NCI-H82 (cell line): ENCODE measurements at regions not wholly inside any gene's neighbourhood (a gene's known extent, or its start where the extent isn't known, plus 50 kb on each side); places are given as distances from the start of the nearest gene placed in this dataset.
A peak's percentile ranks its signal among the peaks of the same experiment; 100 is the strongest.
"Not testable (repeated sequence)": the region's sequence is repeated elsewhere in the genome, so short reads cannot be mapped to it uniquely, and the experiment has no call there.

Experiments used
- DNase-seq: peaks from one replicate; lab custom pipeline; 2025; lab: John Stamatoyannopoulos, UW

DNA sequence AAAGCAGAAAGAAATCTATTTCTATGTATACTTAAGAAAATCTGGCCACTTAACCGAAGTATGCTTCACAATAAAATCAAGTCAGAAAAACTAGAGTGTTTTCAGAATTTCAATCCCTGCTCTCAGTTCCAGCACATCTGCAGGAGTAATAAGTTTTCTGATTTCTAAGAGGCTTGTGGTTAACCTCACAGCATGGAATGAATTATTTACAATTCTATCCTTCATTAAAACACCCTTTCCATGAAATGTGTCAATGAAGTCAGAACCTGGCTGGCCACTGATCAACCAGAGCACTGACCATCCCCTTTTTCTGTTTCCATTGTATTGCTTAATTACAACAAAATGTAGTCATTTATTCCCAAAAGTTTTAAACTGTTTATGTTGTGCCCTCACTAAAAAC, 781.4 kb upstream of the INTU start:
- DNase-seq, result no peak

- no peak for DNase-seq
These were observed 779.0 kb upstream of the INTU start for GRCh38 chr4:126853715-126854114.

- DNase-seq, result no peak
These were observed 775.9 kb upstream of the INTU start for GRCh38 chr4:126856906-126857305.

DNA sequence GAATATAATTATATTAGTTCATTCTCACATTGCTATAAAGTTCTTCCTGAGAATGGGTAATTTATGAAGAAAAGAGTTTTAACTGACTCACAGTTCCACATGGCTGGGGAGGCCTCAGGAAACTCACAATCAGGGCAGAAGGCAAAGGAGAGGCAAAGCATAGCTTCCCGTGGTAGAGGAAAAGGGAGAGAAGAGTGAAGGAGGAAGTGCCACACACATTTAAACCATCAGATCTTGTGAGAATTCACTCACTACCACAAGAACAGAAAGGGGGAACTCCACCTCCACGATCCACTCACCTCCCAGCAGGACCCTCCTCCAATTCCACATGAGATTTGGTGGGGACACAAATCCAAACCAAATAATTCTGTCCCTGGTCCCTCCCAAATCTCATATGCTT, 773.4 kb upstream of the INTU start:
- DNase-seq, result no peak

- no peak for DNase-seq
These were observed 772.9 kb upstream of the INTU start for GRCh38 chr4:126859872-126860271.

DNA sequence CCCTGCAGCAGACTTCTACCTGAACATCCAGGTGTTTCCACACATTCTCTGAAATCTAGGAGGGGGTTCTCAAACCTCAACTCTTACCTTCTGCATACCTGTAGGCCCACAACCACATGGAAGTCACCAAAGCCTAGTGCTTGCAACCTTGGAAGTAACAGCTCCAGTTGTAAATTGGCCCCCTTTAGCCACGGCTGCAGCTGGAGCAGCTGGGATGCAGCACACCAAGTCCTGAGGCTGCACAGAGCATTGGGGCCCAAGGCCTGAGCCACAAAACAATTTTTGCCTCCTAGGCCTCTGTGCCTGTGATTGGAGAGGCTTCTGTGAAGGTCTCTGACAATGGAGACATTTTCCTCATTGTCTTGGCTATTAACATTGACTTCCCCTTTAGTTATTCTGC, 772.4 kb upstream of the INTU start:
- no peak for DNase-seq

GRCh38 chr4:126869967-126870366, 762.8 kb upstream of the INTU start:
- no peak for DNase-seq

DNA sequence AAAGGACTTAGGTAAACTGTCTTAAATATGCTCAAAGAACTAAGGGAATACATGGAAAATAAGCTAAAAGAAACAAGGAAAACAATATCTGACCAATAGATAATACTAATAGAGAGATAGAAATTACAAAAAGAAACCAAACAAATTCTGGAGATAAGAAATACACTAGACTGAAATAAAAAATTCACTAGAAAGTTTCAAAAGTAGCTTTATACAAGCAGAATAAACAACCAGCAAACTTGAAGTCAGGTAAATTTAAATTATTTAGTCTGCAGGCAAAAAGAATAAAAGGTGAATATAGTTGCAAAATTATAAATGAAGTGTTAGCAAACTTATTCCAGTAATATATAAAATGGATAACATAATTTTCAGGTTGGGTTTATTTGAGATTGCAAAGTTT, 760.9 kb upstream of the INTU start:
- DNase-seq, result no peak

DNA sequence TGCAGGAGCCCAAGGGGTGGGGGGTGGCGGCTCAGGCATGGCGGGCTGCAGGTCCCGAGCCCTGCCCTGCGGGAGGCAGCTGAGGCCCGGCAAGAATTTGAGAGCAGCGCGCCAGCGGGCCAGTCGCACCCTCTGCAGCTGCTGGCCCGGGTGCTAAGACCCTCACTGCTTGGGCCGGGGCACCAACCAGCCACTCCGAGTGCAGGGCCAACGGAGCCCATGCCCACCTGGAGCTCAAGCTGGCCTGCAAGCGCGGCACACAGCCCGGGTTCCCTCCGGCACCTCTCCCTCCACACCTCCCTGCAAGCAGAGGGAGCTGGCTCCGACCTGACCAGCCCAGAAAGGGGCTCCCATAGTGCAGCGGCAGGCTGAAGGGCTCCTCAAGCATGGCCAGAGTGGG, 758.2 kb upstream of the INTU start:
- no peak for DNase-seq

- DNase-seq, result no peak
These were observed 743.8 kb upstream of the INTU start for GRCh38 chr4:126888968-126889367.

DNA sequence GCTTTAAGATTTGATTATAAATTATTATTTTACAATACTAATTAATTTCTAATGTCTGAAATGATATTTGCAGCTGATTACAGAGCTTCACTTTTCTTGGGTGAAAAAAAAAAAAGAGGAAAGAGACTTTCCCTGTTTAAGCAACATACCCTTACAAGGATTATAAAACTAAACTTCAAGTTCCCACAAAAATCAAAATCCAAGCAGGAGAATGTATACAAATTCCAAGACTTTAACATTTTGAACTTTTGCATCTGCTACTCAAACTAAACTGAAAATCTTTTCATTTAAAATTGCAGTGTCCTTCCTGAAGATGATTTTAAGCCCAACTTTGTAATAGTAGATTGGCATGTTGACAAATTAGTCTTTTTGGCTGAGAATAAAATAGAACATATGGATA, 742.4 kb upstream of the INTU start:
- no peak for DNase-seq

DNA sequence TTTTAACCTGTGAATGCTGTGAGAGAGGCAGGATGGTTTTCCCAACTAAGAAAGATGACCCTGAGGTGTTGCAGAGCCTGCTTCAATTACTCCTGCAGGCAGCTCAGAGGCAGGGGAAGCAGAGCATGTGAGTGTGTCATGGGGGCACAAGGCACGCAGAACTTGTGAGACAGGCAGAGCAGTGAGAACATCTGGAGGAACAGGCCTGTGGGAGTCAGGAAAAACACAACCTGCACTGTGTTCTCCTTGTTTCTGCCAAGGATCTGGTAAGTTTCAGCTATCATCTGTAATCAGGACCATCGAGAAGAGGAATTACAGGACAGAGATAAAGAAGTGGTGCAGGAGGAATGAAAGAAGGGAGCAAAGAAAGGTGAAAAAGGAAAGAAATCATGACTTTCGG, 741.8 kb upstream of the INTU start:
- DNase-seq, result no peak

GRCh38 chr4:126894963-126895362, 737.8 kb upstream of the INTU start:
- no peak for DNase-seq

GRCh38 chr4:126895988-126896570, 736.7 kb upstream of the INTU start:
- DNase-seq, result no peak

GRCh38 chr4:126897038-126897437, 735.7 kb upstream of the INTU start:
- no peak for DNase-seq

DNA sequence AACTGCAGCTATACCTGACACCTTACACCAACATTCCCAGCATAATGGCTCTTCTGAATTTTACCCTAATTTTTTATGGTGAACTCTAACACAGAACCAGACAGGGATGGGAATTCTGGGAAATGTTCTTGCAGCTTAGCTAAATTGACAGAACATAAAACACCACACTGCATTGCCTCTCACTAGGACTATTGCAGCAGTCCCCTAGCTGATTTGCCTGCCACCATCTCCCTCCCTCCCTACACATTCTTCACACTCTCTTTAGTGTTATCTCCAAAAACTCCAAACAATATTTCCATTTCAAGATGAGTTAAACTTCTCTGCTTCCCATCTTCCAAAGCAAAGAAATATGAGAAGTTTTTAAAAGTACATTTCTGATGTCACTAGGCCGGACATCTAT, 733.9 kb upstream of the INTU start:
- DNase-seq, result no peak

GRCh38 chr4:126899331-126899801, 733.4 kb upstream of the INTU start:
- no peak for DNase-seq

DNA sequence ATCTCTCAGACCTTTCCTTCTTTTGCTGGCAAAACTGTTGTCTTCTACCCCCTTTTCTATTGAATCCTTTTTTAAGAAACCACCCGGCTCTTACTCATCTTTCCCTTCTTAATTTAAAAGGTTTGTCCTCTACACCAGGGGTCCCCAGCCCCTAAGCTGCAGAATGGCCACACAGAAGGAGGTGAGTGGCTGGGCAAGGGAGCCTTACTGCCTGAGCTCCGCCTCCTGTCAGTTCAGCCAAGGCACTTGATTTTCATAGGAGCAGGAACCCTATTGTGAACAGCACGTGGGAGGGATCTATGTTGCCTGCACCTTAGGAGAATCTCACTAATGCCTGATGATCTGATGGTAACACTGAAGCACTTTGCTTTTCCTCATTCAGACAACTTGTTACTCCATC, 726.3 kb upstream of the INTU start:
- DNase-seq, result peak; percentile 11

GRCh38 chr4:126907389-126907788, 725.4 kb upstream of the INTU start:
- no peak for DNase-seq

- DNase-seq, result no peak
These were observed 716.6 kb upstream of the INTU start for GRCh38 chr4:126916049-126916625.

- no peak for DNase-seq
These were observed 716.1 kb upstream of the INTU start for GRCh38 chr4:126916626-126917140.

GRCh38 chr4:126922328-126922938, 710.3 kb upstream of the INTU start:
- not testable (repeated sequence) for DNase-seq

DNA sequence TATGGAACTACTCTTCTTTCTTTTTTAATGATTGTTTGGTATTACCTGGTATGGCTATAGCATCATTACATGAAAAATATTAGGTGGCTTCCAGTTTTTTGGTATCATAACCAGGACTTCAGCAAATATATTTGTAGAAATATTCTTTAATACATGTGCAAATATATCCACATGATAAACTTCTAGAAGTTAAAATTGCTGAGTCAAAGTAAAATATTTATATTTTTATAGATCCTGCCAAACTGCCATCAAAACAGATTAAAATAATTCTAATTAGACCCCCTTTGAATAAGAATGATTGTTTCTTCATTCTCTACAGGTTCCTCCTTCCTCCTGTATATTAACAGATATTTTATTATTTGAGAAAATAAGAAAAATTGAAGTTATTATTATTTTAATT, 708.5 kb upstream of the INTU start:
- no peak for DNase-seq

- not testable (repeated sequence) for DNase-seq
These were observed 702.7 kb upstream of the INTU start for GRCh38 chr4:126930059-126930458.
